Cortex of kidney (tissue), 1 donor: ENCODE measurements at regions not wholly inside any gene's neighbourhood (a gene's known extent, or its start where the extent isn't known, plus 50 kb on each side); places are given as distances from the start of the nearest gene placed in this dataset.
"Not testable (repeated sequence)": the region's sequence is repeated elsewhere in the genome, so short reads cannot be mapped to it uniquely, and the experiment has no call there.

ENCODE experiments used
- DNase-seq: peaks from one replicate; lab custom pipeline; 2025; lab: John Stamatoyannopoulos, UW

GRCh38 chr5:167332309-167332708, 959.1 kb upstream of the WWC1 start:
- DNase-seq, result no peak

- DNase-seq, result no peak
These were observed 955.3 kb upstream of the WWC1 start for GRCh38 chr5:167336161-167336560.

GRCh38 chr5:167339205-167339604, 952.2 kb upstream of the WWC1 start:
- DNase-seq, result no peak

- DNase-seq, result no peak
These were observed 945.0 kb upstream of the WWC1 start for GRCh38 chr5:167346461-167346860.

- DNase-seq, result no peak
These were observed 943.1 kb upstream of the WWC1 start for GRCh38 chr5:167348251-167348926.

- no peak for DNase-seq
These were observed 942.5 kb upstream of the WWC1 start for GRCh38 chr5:167348980-167349379.

- DNase-seq, result no peak
These were observed 940.1 kb upstream of the WWC1 start for GRCh38 chr5:167351316-167351715.

- DNase-seq, result no peak
These were observed 938.6 kb upstream of the WWC1 start for GRCh38 chr5:167352801-167353200.

GRCh38 chr5:167355346-167355745, 936.1 kb upstream of the WWC1 start:
- no peak for DNase-seq

- DNase-seq, result no peak
These were observed 935.1 kb upstream of the WWC1 start for GRCh38 chr5:167356374-167356773.

- DNase-seq, result no peak
These were observed 932.5 kb upstream of the WWC1 start for GRCh38 chr5:167358868-167359492.

GRCh38 chr5:167361795-167362194, 929.6 kb upstream of the WWC1 start:
- DNase-seq, result no peak

- no peak for DNase-seq
These were observed 928.4 kb upstream of the WWC1 start for GRCh38 chr5:167363065-167363464.

- DNase-seq, result no peak
These were observed 916.3 kb upstream of the WWC1 start for GRCh38 chr5:167375125-167375524.

GRCh38 chr5:167378894-167379723, 912.3 kb upstream of the WWC1 start:
- no peak for DNase-seq

GRCh38 chr5:167381457-167381856, 910.0 kb upstream of the WWC1 start:
- no peak for DNase-seq

GRCh38 chr5:167389537-167389936, 901.9 kb upstream of the WWC1 start:
- DNase-seq, result no peak

GRCh38 chr5:167391286-167391685, 900.2 kb upstream of the WWC1 start:
- not testable (repeated sequence) for DNase-seq

- DNase-seq, result no peak
These were observed 899.2 kb upstream of the WWC1 start for GRCh38 chr5:167392240-167392639.

GRCh38 chr5:167393358-167393757, 898.1 kb upstream of the WWC1 start:
- DNase-seq, result no peak

- no peak for DNase-seq
These were observed 888.8 kb upstream of the WWC1 start for GRCh38 chr5:167402671-167403070.

GRCh38 chr5:167406513-167406912, 884.9 kb upstream of the WWC1 start:
- DNase-seq, result no peak

GRCh38 chr5:167412556-167412955, 878.9 kb upstream of the WWC1 start:
- DNase-seq, result no peak
